AG04449 (cell line): ENCODE measurements at regions not wholly inside any gene's neighbourhood (a gene's known extent, or its start where the extent isn't known, plus 50 kb on each side); places are given as distances from the start of the nearest gene placed in this dataset.

Experiments used
- CTCF ChIA-PET: fragments of 350-600 bp; formaldehyde crosslinking; extraction: SDS; loops from one replicate; lab custom pipeline; 2021; ENCODE audit warnings: antibody characterized with exemption; lab: Yijun Ruan, JAX
- POLR2A ChIA-PET: fragments of 400-600, 350-600 bp; formaldehyde crosslinking; extraction: SDS; loops from one replicate; lab custom pipeline; 2020; ENCODE audit warnings: antibody characterized with exemption, inconsistent platforms; lab: Yijun Ruan, JAX
- DNase-seq: peaks from one replicate; pipeline ENCODE4 v3.0.0-alpha.2; 2010; ENCODE audit warnings: low read depth, low spot score
- H3K4me3 ChIP-seq: 2 replicates; pipeline ENCODE4 v1.5.1; 2011; ENCODE audit warnings: low read depth, mild to moderate bottlenecking, control low read depth, low read length
- TF ChIP-seq, protein P1 (sequence below): IDR thresholded peaks from one replicate; pipeline ENCODE4 v1.5.1; 2011; ENCODE audit warnings: mild to moderate bottlenecking, moderate library complexity, low read length, control low read depth, inconsistent platforms; ENCODE audit not compliant: insufficient read depth; ENCODE audit errors: missing control alignments

DNA sequence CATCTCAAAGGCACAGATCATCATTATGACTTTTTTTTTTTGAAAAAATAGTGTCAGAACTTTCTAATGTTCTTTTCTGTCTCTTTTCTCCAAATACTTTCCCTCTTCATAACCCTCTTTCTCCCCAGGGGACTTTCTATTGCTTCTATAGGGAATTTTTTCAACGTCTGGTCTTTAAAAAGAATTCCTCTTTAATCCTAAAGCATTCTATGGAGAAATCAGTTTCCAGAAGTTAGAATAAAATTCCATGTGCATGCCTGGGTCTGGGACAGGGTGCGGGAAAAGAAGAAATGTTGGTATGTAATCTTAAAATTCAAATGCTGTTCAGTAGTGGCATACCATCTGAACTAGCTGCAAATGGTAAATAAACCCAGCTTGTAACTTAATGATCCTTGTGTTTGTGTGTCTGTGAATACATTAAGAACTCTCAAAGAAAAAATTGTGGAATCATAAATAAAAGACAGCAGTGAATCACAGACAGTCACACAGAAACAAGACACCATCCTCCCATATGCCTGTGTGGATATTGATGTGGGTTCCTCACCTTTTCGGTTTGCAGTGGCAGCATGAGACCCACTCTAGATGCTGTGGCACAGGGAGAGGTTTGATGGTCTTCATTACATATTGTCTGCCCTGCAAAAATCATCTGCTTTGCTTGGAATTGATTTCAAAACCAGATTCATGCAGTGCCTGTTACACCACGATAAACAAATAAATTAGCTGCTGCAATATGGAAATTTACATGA, 374.7 kb upstream of the NRP1 start:
- ChIA-PET CTCF (no interaction called here), POLR2A (no interaction called here)
- peak; percentile 31 for DNase-seq
- no peak overlapping the region for H3K4me3 ChIP-seq
- TF ChIP-seq, protein P1, sequence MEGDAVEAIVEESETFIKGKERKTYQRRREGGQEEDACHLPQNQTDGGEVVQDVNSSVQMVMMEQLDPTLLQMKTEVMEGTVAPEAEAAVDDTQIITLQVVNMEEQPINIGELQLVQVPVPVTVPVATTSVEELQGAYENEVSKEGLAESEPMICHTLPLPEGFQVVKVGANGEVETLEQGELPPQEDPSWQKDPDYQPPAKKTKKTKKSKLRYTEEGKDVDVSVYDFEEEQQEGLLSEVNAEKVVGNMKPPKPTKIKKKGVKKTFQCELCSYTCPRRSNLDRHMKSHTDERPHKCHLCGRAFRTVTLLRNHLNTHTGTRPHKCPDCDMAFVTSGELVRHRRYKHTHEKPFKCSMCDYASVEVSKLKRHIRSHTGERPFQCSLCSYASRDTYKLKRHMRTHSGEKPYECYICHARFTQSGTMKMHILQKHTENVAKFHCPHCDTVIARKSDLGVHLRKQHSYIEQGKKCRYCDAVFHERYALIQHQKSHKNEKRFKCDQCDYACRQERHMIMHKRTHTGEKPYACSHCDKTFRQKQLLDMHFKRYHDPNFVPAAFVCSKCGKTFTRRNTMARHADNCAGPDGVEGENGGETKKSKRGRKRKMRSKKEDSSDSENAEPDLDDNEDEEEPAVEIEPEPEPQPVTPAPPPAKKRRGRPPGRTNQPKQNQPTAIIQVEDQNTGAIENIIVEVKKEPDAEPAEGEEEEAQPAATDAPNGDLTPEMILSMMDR, result no peak

DNA sequence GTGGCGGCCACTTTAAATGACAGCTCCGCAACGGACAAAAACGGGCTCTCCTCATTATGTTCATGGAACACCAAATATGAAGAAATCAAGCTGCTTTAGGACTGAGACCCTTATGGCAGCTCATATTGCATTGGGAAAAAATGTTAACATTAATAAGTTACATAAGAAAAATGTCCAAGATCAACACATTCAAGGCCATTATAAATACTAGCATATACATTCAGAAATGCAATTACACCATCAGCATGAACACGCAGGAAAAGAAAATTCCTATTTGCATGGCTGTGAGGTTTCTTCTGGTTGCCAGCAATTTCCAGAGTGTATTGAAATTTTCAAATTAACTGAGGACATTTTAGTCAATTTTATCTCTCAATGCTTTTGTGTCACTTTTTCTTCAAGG, 374.1 kb upstream of the NRP1 start:
- TF ChIP-seq, protein P1, result no peak
- DNase-seq, result no peak
- CTCF ChIA-PET, result no interaction called here
- POLR2A ChIA-PET, result no interaction called here
- H3K4me3 ChIP-seq, result no peak overlapping the region

DNA sequence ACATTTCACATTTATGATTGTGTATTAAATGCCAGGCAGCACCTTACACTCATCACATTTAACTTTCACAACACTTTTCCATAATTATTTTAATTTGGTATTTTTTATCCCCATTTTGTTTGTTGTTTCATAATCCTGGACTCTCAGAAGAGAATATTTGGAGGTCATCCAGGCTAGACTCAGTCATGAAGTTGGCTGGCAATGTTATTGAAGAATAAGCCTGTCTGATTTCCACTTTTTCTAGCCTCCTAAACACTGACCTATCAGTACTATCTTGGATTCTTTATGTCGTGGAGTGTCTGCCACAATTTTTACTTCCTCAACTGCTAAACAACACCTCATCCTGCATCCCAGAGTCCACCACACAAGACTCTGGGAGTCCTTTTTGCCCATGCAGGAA, 372.3 kb upstream of the NRP1 start:
- no peak overlapping the region for H3K4me3 ChIP-seq
- ChIA-PET POLR2A (no interaction called here), CTCF (no interaction called here)
- TF ChIP-seq, protein P1, result no peak
- DNase-seq, result no peak

DNA sequence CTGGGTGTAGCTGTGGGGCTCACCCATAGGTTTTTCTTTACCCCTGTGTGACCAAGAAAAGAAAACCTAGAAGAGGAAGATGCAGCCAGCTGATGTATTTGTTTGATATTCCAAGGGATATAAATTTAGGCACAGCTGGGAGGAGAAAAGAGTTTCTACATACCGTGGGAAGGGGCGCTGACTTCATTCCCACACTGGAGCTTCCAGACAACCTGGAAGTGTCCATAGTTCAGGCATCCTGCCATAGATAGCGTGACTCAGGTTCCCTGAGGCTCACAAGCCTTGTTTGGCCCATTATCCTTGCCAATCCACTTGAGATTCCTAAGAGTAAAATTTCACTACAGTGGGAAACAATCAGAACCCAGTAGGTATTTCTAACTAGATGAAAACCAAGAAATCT, 371.7 kb upstream of the NRP1 start:
- TF ChIP-seq, protein P1, result no peak
- H3K4me3 ChIP-seq, result no peak overlapping the region
- peak; percentile 23 for DNase-seq
- POLR2A ChIA-PET, result no interaction called here
- CTCF ChIA-PET, result no interaction called here

DNA sequence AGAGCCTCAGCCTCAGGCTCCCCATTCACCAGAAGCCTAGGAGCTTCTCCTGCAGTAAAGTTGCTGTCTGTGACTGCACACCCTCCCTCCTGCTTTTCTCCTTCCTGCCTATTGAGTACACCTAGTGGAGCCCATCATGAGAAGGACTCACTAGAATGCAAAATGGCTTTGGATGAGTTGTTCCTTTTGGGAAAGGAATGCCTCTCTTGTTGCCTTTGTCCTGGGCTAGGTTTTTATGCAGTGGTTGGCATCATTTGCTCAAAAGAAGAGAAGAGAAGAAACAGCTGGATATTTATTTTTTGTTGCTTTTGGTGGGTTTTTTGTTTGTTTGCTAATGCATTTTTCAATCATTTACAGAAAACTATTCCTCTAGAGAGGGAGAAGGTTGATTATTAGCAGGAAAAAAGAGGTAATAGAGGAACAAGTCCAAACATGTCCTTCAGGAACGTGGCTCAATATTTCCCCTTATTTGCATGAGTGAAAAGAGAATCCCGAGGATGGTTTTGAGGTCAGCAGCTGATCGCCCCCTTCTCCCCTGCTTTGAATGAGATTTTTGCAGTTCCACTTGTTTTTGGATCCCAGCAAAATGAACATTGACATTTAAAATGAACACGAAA, 369.9 kb upstream of the NRP1 start:
- TF ChIP-seq, protein P1, result no peak
- CTCF ChIA-PET, result interaction anchor here (0.9 to 1.7 kb wide), 2 partner anchors 75 to 372 kb away, joined by 4 to 5 read pairs; no protein-coding TSS in a partner anchor
- POLR2A ChIA-PET, result no interaction called here
- no peak overlapping the region for H3K4me3 ChIP-seq
- no peak for DNase-seq

DNA sequence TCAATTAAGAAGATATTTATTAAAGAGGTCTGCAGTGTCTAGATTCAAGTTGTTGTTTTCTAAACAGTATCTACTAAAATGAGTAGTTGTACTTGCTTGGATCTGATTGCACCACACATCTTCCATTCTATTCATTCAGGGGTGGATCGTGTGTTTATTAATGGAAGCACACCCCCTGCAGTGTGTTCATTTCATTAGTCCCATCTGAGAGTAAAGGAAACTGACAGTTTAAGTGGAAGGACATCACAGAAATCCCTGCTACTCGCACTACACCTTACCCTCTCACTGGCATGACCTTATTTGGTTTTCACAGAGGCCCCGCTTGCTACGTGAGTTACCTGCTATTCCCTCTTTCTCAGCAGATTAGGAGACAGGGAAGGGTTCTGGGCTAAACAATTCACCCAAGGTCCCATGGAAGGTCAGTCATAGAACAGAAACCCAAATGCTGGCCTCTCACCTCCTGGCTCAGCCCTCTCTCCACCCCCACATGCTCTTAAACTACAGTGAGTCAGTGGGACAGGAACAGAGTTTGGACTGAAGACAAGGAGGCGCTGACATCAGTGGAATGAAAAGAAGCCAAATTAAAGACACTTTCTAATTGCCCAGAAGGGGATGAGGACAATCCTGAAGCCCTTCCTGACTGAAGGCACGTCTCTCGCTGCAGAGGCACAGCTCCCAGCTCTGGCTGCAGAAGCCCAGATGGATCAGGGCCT, 369.2 kb upstream of the NRP1 start:
- TF ChIP-seq, protein P1, result no peak
- DNase-seq, result no peak
- no peak overlapping the region for H3K4me3 ChIP-seq
- ChIA-PET POLR2A (no interaction called here), CTCF (no interaction called here)
